ENCODE measurements at regions not wholly inside any gene's neighbourhood (a gene's known extent, or its start where the extent isn't known, plus 50 kb on each side); places are given as distances from the start of the nearest gene placed in this dataset.

- no peaks in the 10 kb centered on the region for H3K36me3 ChIP-seq
- TF ChIP-seq CTCF (IDR thresholded peaks at IDR 0.05): no peak
- no peaks in the 10 kb centered on the region for H3K9me3 ChIP-seq
- no peak overlapping the region for H3K27ac ChIP-seq
- no peaks in the 10 kb centered on the region for H3K27me3 ChIP-seq
- intact Hi-C loops (cut with DNase I; ENCODE audit: low total_unique reads): no loop called here
- no peaks in the 10 kb centered on the region for H3K4me1 ChIP-seq
- H3K4me3 ChIP-seq: no peak overlapping the region
- no peak for DNase-seq
These were observed 307.2 kb downstream of the MTRR start for GRCh38 chr5:8176101-8176693.

GRCh38 chr5:8184455-8185063, 315.6 kb downstream of the MTRR start:
- DNase-seq: no peak
- TF ChIP-seq CTCF (IDR thresholded peaks at IDR 0.05): peak; percentile 30 to 51
- Histone ChIP-seq H3K4me1 (peaks cover 0 to 5% (median 0%) of the 10 kb centered on the region in 4 donors), H3K27me3 (no peaks in the 10 kb centered on the region), H3K9me3 (no peaks in the 10 kb centered on the region), H3K27ac (no peak overlapping the region), H3K36me3 (no peaks in the 10 kb centered on the region), H3K4me3 (no peak overlapping the region)
- intact Hi-C loops (cut with DNase I; ENCODE audit: low total_unique reads): no loop called here

- no peaks in the 10 kb centered on the region for H3K9me3 ChIP-seq
These were observed 316.9 kb downstream of the MTRR start for GRCh38 chr5:8185852-8186251.

GRCh38 chr5:8188874-8189565, 320.1 kb downstream of the MTRR start:
- Histone ChIP-seq H3K9me3 (no peaks in the 10 kb centered on the region), H3K4me3 (no peak overlapping the region), H3K36me3 (no peaks in the 10 kb centered on the region), H3K27ac (no peak overlapping the region), H3K4me1 (peaks cover 0 to 5% (median 0%) of the 10 kb centered on the region in 4 donors), H3K27me3 (no peaks in the 10 kb centered on the region)
- no peak for DNase-seq
- intact Hi-C loops (cut with DNase I; ENCODE audit: low total_unique reads): no loop called here
- TF ChIP-seq CTCF (IDR thresholded peaks at IDR 0.05): no peak

More at GRCh38 chr5:8185852-8186251, 316.9 kb downstream of the MTRR start:
- Histone ChIP-seq H3K4me1 (peaks cover 0 to 5% (median 0%) of the 10 kb centered on the region in 4 donors), H3K27me3 (no peaks in the 10 kb centered on the region), H3K4me3 (no peak overlapping the region), H3K36me3 (no peaks in the 10 kb centered on the region), H3K27ac (no peak overlapping the region)
- DNase-seq: no peak
- intact Hi-C loops (cut with DNase I; ENCODE audit: low total_unique reads): no loop called here
- TF ChIP-seq CTCF (IDR thresholded peaks at IDR 0.05): no peak

- intact Hi-C loops (cut with DNase I; ENCODE audit: low total_unique reads): no loop called here
- Histone ChIP-seq H3K27me3 (no peaks in the 10 kb centered on the region), H3K36me3 (no peaks in the 10 kb centered on the region), H3K9me3 (no peaks in the 10 kb centered on the region), H3K27ac (no peak overlapping the region), H3K4me1 (peaks cover 0 to 11% (median 9%) of the 10 kb centered on the region in 4 donors), H3K4me3 (no peak overlapping the region)
- no peak for TF ChIP-seq CTCF (IDR thresholded peaks at IDR 0.05)
- DNase-seq: no peak
These were observed 323.9 kb downstream of the MTRR start for GRCh38 chr5:8192840-8193239.

Data from tibial artery (tissue), 4 donors.